RPMI8226 (cell line): ENCODE measurements at regions not wholly inside any gene's neighbourhood (a gene's known extent, or its start where the extent isn't known, plus 50 kb on each side); places are given as distances from the start of the nearest gene placed in this dataset.

Source experiments
- DNase-seq: peaks from one replicate; pipeline ENCODE4 v3.0.0-alpha.2; 2015

DNA sequence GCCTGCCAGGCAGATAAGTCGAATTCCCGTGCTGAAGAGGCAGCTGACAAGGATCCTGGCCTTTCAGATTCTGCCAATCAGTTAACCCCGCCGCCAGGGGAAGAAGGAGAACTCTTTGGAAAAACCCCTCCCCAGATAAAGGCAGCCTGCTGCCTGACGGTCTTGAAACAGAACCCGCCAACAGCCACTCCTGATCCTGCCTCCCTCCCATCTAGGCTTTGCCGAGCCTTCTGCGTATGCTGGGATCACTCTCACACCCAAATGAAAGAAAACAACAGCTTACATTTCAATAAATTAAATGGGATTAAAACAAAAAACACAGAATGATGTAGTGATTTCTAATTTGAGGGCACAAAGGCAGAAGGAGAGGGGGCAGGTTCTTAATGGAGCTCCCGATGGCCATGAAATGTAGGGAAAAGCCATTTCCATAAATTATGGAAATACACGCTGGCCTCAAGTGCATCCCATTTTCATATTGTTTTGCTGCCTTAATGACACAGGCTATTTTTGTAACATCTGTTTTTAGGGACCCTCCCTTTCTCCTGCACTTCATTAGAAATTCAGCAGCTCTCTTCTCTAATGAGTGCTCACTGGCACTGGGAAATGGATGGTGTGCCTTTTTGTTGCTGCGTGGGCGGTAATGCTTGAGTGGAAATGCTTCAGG, 319.1 kb downstream of the MED10 start:
- no peak for DNase-seq

DNA sequence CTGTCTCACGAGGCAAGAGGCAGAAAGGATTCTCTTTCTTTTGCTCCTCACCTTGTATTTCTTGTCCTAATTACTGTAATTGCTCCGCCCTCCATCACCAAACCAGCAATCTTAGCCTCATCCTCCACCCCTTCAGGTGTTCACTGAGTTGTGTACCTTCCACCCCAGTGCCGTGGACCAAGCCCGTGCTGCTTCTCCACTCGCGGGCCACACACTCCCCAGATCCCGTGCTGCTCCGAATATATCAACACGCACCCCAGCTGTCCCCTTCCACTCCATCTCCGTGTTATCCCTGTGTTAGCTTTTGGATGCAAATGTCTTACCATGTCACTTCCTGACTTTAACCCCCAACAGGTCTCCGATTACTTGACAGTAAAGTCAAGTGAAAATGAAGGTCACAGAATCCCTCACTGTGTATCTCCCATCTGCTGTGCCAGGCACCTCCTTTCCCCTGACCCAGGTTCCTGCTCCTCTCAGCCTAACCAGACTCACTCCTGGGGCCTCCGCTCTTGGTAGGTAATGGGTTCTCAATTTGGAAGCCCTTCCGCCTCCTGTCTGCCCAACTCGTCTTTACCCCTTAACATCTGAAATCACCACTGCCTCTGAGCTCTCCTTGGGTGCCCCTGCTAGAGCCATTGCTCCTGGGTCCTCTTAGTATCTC, 320.2 kb downstream of the MED10 start:
- DNase-seq: no peak

DNA sequence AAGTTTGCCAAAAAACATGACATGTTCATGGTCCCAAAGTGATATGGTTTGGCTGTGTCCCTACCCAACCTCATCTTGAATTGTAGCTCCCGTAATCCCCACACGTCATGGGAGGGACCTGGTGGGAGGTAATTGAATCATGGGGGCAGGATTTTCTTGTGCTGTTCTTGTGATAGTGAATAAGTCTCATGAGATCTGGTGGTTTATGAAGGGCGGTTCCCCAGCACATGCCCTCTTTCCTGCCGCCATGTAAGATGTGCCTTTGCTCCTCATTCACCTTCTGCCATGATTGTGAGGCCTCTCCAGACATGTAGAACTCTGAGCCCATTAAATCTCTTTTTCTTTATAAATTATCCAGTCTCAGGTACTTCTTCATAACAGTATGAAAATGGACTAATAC, 322.1 kb downstream of the MED10 start:
- DNase-seq: no peak

DNA sequence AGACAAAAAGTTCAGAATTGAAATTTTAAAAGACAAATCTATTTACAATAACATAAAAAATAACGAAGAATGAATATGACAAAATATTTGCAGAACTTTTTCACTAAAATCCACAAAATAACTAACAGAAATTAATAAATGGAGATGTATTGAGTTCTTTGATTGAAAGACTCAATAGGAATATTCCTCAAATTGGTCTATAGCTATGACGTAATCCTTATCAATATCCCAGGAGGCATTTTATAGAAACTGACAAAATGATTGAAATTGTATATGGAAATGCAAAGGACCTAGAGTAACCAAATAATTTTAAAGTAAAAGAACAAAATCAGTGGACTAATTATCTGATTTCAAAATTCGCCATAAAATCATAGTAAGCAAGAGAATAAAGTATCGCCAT, 328.7 kb downstream of the MED10 start:
- no peak for DNase-seq

DNA sequence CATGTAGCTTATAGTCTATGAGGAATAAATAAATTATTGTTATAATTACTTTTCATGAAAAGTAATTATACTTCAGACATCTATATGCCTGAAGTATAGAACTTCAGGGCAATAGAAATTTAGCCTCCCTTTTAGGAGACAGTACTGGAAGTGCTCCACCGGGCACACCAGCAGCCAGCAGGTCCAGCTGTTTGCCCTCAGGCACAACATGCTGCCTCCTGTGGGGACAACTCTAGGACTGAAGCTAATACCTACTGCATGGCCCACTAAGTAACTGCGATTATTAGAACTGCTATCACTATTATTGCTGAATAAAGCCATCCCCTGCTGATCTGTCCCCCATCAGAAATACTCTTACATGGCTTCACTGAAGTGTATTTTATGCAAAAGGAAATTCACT, 329.6 kb downstream of the MED10 start:
- no peak for DNase-seq

DNA sequence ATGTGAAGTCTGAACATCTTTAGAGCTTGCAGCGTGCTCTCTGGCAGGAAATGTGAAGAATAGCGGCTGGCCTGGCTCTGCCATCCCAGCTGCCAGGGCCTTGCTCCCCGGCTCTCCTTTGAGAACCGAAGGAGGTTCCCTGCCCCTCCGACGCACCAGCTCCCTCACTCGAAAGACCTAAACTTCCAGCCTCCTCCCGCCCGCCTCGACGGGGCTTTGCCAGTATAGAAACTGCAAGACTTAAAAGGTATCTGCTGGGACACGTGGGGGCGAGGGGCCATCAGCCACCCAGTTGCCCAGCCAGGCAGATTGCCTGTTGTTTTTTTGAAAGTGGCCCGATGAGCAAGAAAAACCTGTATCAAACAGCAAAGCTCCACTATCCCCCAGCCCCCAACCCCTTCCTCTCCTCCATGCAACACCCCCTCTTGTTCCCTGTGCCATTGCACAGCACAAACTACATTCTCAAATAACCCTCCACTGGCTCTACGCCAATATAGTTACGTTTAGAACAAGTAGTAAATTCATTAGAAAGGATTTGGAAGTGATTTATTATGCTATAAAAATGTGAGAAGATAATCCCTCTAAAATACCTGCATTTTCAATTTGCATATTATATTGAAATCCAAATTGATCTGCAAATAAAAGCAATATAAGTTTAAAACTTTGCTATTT, 331.9 kb downstream of the MED10 start:
- no peak for DNase-seq

DNA sequence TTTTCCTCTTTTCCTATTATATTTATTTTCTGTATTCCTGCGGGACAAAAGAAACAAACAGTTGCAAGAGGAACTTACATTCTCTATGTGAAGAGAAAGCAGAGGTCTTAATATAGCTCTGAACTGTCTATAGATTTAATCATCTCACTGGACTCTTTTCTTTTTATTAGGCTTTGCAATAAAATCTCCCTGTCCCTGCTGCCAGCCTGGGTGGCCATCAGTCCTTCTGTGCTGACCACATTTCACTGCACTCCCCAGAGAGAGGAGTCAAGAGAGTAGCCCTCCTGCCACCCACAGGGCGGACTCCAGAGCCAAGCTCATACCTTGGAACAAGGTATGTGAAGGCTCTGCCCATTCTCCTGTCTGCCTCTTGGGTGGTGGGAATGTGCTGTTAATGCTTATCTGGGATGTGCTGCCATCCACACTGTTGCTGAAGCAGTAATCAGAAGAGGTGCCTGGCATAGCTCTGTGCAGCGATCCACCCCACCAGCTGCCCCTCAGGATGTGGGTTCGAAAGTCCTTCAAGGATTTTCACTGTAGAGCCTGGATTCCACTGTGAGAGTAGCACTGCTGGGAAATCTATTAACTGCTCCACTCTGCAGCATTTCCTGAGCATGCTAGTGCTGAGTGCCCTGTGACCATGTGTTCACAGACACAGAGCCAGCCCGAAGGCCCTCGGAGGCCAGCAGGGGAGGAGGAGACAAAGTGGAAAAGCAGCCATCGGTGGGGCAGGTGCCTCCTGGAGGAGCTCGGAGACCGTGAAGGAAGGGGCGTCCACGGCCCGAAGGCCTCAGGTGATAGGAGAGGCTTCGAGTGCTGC, 334.6 kb downstream of the MED10 start:
- no peak for DNase-seq

DNA sequence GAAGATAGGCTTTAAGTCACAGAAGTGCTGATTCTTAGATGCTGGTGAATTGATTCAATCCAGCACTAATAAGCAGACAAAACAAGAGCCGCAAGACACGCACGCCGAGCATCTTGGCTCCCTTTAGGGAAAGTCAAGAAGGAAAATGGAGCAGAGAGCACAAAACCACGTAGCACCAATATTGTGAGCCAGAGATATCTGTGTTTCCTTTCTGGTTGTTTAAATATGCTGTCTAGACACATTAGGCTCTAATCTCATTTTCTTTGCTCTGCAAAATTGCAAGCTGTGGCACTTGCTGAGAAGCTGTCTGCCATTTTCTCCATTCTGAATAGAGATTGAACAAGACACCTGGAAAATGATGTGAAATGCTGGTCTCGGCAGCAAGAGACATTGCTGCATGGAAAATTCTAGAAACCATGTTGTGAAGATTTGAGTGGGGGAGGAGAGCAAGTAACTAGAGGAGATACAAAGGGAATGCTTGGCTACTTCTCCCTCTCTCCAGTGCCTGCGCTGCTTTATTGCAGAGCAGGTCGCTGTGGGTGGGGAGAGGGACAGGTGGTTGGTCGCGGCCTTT, 336.3 kb downstream of the MED10 start:
- DNase-seq: no peak

DNA sequence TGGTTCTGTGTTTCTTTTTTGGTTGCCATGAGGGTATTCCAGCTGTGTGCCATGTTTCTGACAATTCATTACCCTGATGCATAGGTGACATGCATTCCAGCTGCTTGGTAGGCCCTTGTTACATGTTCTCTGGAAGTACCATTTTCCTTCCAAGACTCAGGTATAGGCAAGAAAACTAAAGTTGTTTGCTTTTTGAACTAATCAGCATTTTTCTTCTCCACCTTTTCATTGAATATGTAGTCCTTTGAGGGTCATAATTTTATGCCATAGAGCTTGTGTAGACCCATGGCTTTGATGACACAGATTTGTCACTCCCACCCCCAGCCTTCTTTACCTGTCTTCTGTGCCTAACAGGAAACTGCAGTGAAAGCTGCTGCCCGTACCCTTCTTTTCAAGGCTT, 339.2 kb downstream of the MED10 start:
- DNase-seq: no peak

DNA sequence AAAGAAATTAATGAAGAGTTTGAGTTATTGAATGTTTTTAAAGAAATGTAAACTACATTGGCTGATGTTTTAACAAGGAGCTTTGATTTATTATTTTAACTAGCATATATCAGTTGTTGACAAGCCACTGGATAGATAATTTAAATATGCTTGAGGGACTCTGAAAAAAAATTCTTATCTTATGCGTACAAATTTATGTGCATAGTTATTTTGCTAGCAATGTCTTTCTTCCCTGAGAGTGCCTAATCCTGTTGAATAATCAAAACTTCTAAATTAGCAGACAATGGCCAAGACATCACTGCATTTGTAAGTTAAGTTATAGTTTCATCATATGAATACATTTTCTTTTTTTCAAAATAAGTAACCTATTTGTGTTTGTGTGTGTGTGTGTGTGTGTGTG, 342.3 kb downstream of the MED10 start:
- DNase-seq: no peak

DNA sequence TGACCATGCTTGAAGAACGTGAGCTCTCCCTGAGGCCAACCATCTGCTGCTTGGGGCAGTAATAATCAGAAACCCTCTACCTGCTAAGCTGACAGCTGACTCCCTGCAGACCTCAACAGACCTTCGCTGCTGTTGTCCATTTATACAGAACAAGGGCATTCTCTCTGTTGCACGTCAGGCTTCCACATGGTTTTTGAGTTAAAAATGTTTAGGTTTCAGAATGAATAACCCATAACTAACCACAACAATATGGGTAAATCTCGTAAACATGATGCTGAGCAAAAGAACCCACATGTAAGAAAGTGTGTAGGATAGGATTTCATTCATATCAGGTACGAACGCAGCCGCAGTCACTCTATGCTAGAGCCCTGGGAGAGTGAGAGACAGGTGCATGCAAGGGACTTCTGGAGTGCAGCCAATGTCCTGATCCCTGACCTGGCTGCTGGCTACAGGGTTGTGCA, 348.5 kb downstream of the MED10 start:
- peak; percentile 13 for DNase-seq

DNA sequence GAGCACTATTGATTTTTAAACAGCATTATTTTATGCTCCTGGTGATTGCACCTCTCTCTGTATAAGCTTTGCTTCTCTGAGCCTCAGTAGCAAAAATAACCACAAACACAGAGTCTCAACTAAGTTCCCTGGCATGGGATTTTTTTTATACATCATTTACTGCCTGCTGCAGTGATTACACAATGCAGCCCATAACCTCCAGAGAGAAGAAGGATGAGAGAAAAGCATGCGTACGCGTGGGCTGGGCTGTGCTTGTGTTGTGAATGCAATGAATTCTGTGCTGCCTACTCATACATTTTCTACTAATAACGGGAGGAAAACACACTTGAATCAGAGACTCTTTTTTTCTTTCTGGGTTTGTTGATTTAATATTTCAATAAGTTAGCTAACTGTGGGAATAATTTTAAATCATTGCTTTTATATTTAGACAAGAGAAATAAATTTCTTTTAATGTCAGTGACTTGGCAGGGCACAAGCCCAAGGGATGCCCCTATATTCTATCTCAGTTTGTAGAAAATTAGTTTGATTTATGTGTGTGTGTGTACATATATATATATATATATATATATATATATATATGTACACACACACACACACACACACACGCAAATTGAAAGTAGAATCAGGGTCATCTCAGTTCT, 351.5 kb downstream of the MED10 start:
- no peak for DNase-seq

DNA sequence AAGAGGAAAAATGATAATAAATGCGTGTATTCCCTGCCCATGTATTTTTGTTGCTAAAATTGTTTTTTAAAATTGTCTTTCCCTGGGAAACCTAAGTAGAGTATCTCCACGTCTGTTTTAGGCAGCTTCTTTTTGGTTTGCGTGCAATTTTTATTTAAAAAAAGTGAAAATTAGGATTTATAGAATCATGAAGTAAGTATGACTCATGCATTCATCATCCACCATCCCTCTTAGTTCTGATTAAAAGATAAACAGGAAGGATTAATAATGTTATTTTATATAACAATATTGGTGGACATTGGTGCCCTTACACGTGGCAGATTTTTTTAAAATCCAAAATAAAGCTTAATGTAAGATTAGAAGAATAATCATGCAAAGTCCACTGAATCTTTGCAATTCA, 358.7 kb downstream of the MED10 start:
- no peak for DNase-seq

DNA sequence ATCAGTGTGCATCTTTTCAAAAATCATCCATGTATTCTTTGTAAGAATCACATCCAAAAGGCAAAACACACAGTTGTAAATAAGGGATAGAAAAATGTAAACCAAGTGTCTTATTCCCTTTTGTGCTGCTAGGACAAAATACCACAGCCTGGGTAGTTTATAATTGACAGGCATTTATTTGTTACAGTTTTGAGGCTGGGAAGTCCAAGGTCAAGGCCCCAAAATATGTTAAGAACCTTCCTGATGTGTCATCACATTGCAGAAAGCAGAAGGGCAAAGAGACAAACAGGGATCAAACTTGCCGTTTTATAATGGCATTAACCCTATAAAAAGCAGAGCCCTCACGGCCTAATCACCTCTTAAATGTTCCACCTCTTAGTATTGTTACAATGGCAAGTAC, 364.8 kb downstream of the MED10 start:
- DNase-seq: no peak

DNA sequence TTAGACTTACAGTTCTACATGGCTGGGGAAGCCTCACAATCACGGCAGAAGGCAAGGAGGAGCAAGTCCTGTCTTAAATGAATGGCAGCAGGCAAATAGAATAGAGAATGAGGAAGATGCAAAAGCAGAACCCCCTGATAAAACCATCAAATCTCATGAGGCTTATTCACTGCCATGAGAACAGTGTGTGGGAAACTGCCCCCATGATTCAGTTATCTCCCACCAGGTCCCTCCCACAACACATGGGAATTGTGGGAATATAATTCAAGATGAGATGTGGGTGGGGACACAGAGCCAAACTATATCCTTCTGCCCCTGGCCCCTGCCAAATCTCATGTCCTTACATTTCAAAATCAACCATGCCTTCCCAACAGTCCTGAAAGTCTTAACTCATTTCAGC, 367.1 kb downstream of the MED10 start:
- DNase-seq: no peak

DNA sequence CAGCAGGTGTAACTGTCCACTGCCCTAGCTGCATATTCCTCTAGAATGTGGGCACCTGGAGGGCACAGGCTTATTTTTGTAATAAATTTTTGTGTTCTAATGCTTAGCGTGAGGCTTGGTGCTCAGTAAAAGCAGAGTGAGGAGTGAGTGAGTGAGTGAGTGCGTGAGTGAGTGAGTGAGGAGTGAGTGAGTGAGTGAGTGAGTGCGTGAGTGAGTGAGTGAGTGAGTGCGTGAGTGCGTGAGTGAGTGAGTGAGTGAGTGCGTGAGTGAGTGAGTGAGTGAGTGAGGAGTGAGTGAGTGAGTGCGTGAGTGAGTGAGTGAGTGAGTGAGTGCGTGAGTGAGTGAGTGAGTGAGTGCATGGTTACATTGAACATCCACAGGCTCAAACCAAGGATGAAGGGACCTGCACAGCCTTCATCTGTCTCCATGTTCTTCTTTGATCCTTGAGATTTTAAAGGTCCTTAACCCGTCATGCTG, 371.5 kb downstream of the MED10 start:
- no peak for DNase-seq

DNA sequence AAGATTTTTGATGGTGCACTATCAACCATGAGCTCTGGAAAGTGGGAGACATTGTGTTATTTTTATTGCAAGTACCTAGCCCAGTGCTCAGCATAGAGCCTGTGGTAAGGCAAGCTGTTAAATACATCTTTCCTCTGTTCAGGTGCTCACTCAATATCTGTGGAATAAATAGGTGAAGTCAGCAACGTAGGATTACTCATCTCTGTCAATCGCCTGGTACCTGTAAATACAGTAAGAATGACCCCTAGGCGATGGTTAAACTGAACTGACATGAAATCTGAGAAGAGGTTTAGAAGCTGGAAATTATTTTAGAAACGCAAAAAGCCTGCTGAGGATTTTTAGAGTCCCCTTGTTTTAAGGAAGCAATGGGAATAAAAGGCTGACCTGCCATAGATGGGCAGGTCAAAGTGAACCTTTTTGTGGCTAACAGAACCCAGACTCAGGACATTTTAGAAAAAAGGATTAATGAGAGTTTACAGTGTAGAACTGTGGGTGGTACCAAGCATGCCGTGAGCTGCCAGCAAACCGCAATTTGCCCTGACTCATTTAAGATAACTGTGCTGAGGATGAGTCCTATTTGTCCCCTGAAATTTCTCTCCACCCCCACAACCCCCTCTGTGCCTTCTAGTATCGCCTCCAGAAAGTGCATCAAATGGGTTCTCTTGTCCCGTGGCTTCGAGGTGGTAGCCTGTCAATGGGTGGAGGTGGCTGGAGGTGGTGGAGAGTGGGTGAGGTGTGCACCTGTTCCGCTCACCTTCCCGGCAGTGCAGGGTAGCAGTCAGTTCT, 375.1 kb downstream of the MED10 start:
- no peak for DNase-seq

DNA sequence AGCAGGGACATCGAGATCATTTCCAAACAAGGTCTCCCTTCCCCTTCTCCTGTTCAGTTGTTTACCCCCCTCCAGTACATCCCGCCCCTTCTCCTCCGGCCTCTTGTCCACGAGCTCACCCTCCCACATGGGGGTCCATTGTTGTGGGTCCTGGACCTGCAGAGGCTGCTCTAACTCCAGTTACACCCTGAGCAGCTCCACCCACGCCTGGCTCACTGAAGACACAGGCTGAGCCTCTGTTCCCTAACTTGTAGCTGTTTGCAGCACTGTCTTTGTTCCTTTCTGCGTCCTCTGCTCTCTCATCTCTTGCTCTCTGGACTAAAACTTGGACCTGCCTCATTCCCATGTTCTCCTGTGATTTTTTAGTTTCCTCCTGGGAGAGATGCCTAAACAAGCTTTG, 377.5 kb downstream of the MED10 start:
- DNase-seq: no peak

DNA sequence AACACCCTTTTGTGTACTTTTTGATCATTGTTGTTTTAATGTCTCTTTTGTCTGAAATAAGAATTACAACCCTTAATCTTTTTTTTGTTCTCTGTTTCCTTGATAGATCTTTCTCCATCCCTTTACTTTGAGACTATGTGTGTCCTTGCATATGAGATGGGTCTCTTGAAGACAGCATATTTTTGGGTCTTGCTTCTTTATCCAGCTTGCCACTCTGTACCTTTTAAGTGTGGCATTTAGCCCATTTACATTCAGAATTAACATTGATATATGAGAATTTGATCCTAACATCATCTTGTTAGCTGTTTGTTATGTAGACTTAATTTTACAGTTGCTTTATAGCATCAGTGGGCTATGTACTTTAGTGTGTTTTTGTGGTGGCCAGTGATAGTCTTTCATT, 382.5 kb downstream of the MED10 start:
- DNase-seq: no peak

DNA sequence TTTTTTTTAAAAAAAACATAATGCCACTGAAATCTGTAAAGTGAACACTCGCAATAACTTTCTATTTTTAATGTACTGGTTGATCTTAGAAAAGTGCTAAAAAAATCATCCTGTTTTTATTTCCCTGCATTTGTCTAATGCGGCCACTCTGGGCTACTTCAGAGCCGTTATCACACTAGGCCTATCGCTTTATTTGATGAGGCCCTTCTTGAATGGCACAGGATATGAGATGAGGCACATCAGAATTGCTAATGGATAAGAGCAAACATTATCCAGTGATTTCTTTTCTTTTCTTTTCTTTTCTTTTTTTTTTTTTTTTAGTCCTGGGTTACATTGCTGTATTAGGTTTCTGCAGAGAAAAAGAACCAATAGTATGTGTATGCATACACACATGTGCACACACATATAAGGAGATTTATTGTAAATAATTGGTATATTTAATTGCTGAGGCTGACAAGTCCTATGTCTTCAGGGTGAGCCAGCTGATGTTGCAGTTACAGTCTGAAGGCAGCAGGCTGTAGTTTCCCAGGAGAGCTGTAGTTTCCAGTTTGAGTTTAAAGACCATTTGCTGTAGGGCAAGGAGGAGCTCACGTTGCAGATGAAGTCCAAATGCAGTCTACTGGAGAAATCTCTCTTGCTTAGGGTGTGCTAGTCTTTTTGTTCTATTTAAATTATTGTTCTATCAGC, 391.7 kb downstream of the MED10 start:
- no peak for DNase-seq

DNA sequence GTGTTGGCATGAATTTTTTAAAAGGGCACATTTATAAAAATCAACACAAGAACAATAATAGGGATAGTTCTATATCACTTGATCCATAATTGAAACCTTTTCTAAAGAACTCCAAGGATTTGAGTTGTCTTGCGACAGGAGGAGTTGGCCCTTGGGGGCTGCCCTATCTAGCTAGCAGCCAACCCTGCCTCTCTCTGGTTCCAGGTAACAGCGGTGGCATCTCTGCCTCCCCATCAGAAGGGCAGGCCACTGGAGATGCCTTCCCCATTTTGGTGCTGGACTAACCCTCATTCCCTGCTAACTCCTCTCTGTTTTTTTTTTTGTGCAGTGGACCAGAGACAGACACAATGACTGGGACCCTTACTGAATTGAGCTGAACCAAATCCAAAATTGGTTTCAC, 393.0 kb downstream of the MED10 start:
- DNase-seq: no peak
